ENCODE measurements at regions not wholly inside any gene's neighbourhood (a gene's known extent, or its start where the extent isn't known, plus 50 kb on each side); places are given as distances from the start of the nearest gene placed in this dataset.
"Not testable (repeated sequence)": the region's sequence is repeated elsewhere in the genome, so short reads cannot be mapped to it uniquely, and the experiment has no call there.

GRCh38 chr3:22401499-22401898 is 650.5 kb upstream of the ZNF385D start:
- DNase-seq: no peak

- no peak for DNase-seq
These were observed 663.2 kb upstream of the ZNF385D start for GRCh38 chr3:22414239-22414638.

- DNase-seq: not testable (repeated sequence)
These were observed 665.9 kb upstream of the ZNF385D start for GRCh38 chr3:22416838-22417446.

- no peak for DNase-seq
These were observed 668.3 kb upstream of the ZNF385D start for GRCh38 chr3:22419261-22419660.

- no peak for DNase-seq
These were observed 670.6 kb upstream of the ZNF385D start for GRCh38 chr3:22421589-22421988.

GRCh38 chr3:22431334-22431733 is 680.3 kb upstream of the ZNF385D start:
- DNase-seq: no peak

- no peak for DNase-seq
These were observed 688.6 kb upstream of the ZNF385D start for GRCh38 chr3:22439626-22440025.

- DNase-seq: no peak
These were observed 690.7 kb upstream of the ZNF385D start for GRCh38 chr3:22441711-22442110.

GRCh38 chr3:22443571-22444233 is 692.7 kb upstream of the ZNF385D start:
- DNase-seq: no peak

- not testable (repeated sequence) for DNase-seq
These were observed 694.3 kb upstream of the ZNF385D start for GRCh38 chr3:22445336-22445735.

GRCh38 chr3:22450786-22451400 is 699.9 kb upstream of the ZNF385D start:
- no peak for DNase-seq

- DNase-seq: no peak
These were observed 700.5 kb upstream of the ZNF385D start for GRCh38 chr3:22451501-22451900.

- no peak for DNase-seq
These were observed 703.0 kb upstream of the ZNF385D start for GRCh38 chr3:22453906-22454535.

- no peak for DNase-seq
These were observed 719.0 kb upstream of the ZNF385D start for GRCh38 chr3:22469995-22470394.

- no peak for DNase-seq
These were observed 720.5 kb upstream of the ZNF385D start for GRCh38 chr3:22471557-22471956.

- no peak for DNase-seq
These were observed 723.9 kb upstream of the ZNF385D start for GRCh38 chr3:22474706-22475445.

- DNase-seq: no peak
These were observed 724.7 kb upstream of the ZNF385D start for GRCh38 chr3:22475665-22476240.

- no peak for DNase-seq
These were observed 726.0 kb upstream of the ZNF385D start for GRCh38 chr3:22476976-22477375.

GRCh38 chr3:22485954-22486353 is 717.2 kb upstream of the UBE2E2 start:
- DNase-seq: no peak

- no peak for DNase-seq
These were observed 712.4 kb upstream of the UBE2E2 start for GRCh38 chr3:22490747-22491146.

GRCh38 chr3:22491344-22491743 is 711.8 kb upstream of the UBE2E2 start:
- no peak for DNase-seq

GRCh38 chr3:22492342-22492741 is 710.8 kb upstream of the UBE2E2 start:
- no peak for DNase-seq

GRCh38 chr3:22495241-22495640 is 707.9 kb upstream of the UBE2E2 start:
- no peak for DNase-seq

Data from activated gamma-delta T cell (primary cell).